T-cell (primary cell): ENCODE measurements at regions not wholly inside any gene's neighbourhood (a gene's known extent, or its start where the extent isn't known, plus 50 kb on each side); places are given as distances from the start of the nearest gene placed in this dataset.

Source experiments
- ATAC-seq, 4 experiments: fragments of 200-7000 bp in 3 of 4; fragments of 150-1000 bp in 1 of 4; cut with Tn5 transposase; replicated peaks in 1 of 4; 1 replicate in 3 of 4; 2 replicates in 1 of 4; pipeline ENCODE4 v1.10.0; 2021; ENCODE audit warnings: moderate library complexity in 3 of 4, mild to moderate bottlenecking in 2 of 4, moderate number of reproducible peaks in 1 of 4
- CTCF ChIA-PET, 2 donors: fragments of 300-600 bp; sonication (Branson Sonifier 250); formaldehyde crosslinking; loops; one replicate each; lab custom pipeline; 2022; ENCODE audit warnings: antibody characterized with exemption in 2 of 2; lab: Charles Lee
- POLR2A ChIA-PET, 2 donors: fragments of 300-600 bp; sonication (Branson Sonifier 250); formaldehyde crosslinking; loops; one replicate each; lab custom pipeline; 2022; ENCODE audit warnings: antibody characterized with exemption in 2 of 2; lab: Charles Lee
- DNase-seq, 35 experiments: peaks; one replicate each; pipeline versions ENCODE4 v3.0.0 to v3.0.0-alpha.2; 2013 to 2023
- H3K27ac ChIP-seq: one replicate; pipeline ENCODE4 v1.5.1; 2013; ENCODE audit warnings: low read length
- H3K27me3 ChIP-seq, 2 experiments: replicated peaks in 1 of 2; 1 replicate in 1 of 2; 2 replicates in 1 of 2; pipeline versions ENCODE4 v1.6.1 to v1.7.0; 2013; ENCODE audit warnings: low read length in 1 of 2, mixed read lengths in 1 of 2; ENCODE audit not compliant: control insufficient read depth in 2 of 2, insufficient read depth in 2 of 2; ENCODE audit errors: extremely low read depth in 1 of 2
- H3K36me3 ChIP-seq, 2 donors: 1 replicate in 1 of 2; 2 replicates in 1 of 2; pipeline versions ENCODE4 v1.6.1 to v1.7.0; 2013; ENCODE audit warnings: low read length in 1 of 2; ENCODE audit not compliant: control insufficient read depth in 2 of 2, insufficient read depth in 1 of 2; ENCODE audit errors: extremely low read depth in 1 of 2
- H3K4me1 ChIP-seq, 2 experiments: 1 replicate in 1 of 2; 2 replicates in 1 of 2; pipeline versions ENCODE4 v1.6.1 to v1.7.0; 2013; ENCODE audit warnings: low read length in 2 of 2, mixed read lengths in 1 of 2; ENCODE audit not compliant: insufficient read depth in 2 of 2, control insufficient read depth in 1 of 2; ENCODE audit errors: extremely low read depth in 1 of 2
- H3K4me3 ChIP-seq, 2 donors: 1 replicate in 1 of 2; 2 replicates in 1 of 2; pipeline versions ENCODE4 v1.5.1 to v1.7.0; 2013; ENCODE audit warnings: mild to moderate bottlenecking in 2 of 2, low read length in 1 of 2, moderate library complexity in 1 of 2; ENCODE audit not compliant: control insufficient read depth in 1 of 2; ENCODE audit errors: extremely low read depth in 1 of 2
- H3K9me3 ChIP-seq: 2 replicates; pipeline ENCODE4 v1.7.0; 2013
- H3K27ac Mint-ChIP-seq, 2 donors: one replicate each; pipeline ENCODE4 v1.8.0; 2020 to 2021; ENCODE audit warnings: mild to moderate bottlenecking in 2 of 2, mixed read lengths in 2 of 2
- H3K27me3 Mint-ChIP-seq, 2 donors: one replicate each; pipeline ENCODE4 v1.8.0; 2021 to 2022; ENCODE audit warnings: mixed read lengths in 2 of 2
- H3K36me3 Mint-ChIP-seq: one replicate; pipeline ENCODE4 v1.8.0; 2021; ENCODE audit warnings: mixed read lengths
- H3K4me1 Mint-ChIP-seq, 3 donors: one replicate each; pipeline ENCODE4 v1.8.0; 2020 to 2022; ENCODE audit warnings: mixed read lengths in 3 of 3, mild to moderate bottlenecking in 1 of 3
- H3K4me3 Mint-ChIP-seq, 3 donors: one replicate each; pipeline ENCODE4 v1.8.0; 2020 to 2022; ENCODE audit warnings: mild to moderate bottlenecking in 3 of 3, mixed read lengths in 3 of 3, moderate library complexity in 3 of 3
- H3K9me3 Mint-ChIP-seq, 3 donors: one replicate each; pipeline ENCODE4 v1.8.0; 2020 to 2022; ENCODE audit warnings: mixed read lengths in 3 of 3
- WGBS: methylation state at CpG from one replicate; pipeline ENCODE4 v1.1.5; 2013; ENCODE audit warnings: missing lambda C conversion rate; ENCODE audit not compliant: insufficient coverage; 5-methylcytosine and 5-hydroxymethylcytosine counted together

DNA sequence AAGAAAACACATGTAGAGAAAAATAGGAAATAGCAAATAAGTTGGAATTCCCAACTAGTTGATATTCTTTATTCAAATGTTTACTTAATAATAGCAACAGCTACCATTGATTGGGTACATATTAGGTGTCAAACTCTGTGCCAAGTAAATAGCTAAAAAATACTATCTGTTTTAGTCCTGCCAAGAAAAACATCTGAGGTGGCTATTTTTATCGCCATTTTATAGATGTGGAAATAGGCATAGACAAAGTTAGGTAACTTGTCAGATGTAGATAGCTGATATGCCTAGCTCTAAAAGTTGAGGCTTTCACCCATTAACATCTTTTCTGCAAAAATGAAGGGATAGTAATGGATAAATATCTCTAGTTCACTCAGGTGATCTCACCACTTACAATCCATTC lies 549.2 kb upstream of the ID4 start:
- WGBS, result no CpG with 5 or more reads among the region's 1 CpG

GRCh38 chr6:19289457-19289856 lies 547.7 kb upstream of the ID4 start:
- H3K4me3 Mint-ChIP-seq, result no peak overlapping the region
- ChIA-PET POLR2A (no interaction called here), CTCF (no interaction called here)
- H3K36me3 Mint-ChIP-seq, result no peaks in the 10 kb centered on the region
- ATAC-seq (no peak), DNase-seq (no peak)
- Histone ChIP-seq H3K4me3 (no peak overlapping the region), H3K27ac (no peak overlapping the region), H3K9me3 (no peaks in the 10 kb centered on the region), H3K36me3 (no peaks in the 10 kb centered on the region), H3K4me1 (no peaks in the 10 kb centered on the region), H3K27me3 (no peaks in the 10 kb centered on the region)
- no peaks in the 10 kb centered on the region for H3K4me1 Mint-ChIP-seq
- no peaks in the 10 kb centered on the region for H3K27me3 Mint-ChIP-seq
- no peak overlapping the region for H3K27ac Mint-ChIP-seq
- H3K9me3 Mint-ChIP-seq, result peaks cover 4 to 8% (median 4%) of the 10 kb centered on the region in 3 donors

More for the DNA sequence above, 549.2 kb upstream of the ID4 start:
- no peaks in the 10 kb centered on the region for H3K27me3 ChIP-seq
- no peaks in the 10 kb centered on the region for H3K36me3 ChIP-seq
- H3K4me3 Mint-ChIP-seq, result no peak overlapping the region
- no peaks in the 10 kb centered on the region for H3K4me1 Mint-ChIP-seq
- H3K9me3 ChIP-seq, result no peaks in the 10 kb centered on the region
- no peaks in the 10 kb centered on the region for H3K4me1 ChIP-seq
- CTCF ChIA-PET, result no interaction called here
- H3K4me3 ChIP-seq, result no peak overlapping the region
- H3K9me3 Mint-ChIP-seq, result peaks cover 4 to 13% (median 6%) of the 10 kb centered on the region in 3 donors
- POLR2A ChIA-PET, result no interaction called here
- H3K36me3 Mint-ChIP-seq, result no peaks in the 10 kb centered on the region
- H3K27me3 Mint-ChIP-seq, result no peaks in the 10 kb centered on the region
- no peak for DNase-seq
- no peak for ATAC-seq
- H3K27ac Mint-ChIP-seq, result no peak overlapping the region
- no peak overlapping the region for H3K27ac ChIP-seq

DNA sequence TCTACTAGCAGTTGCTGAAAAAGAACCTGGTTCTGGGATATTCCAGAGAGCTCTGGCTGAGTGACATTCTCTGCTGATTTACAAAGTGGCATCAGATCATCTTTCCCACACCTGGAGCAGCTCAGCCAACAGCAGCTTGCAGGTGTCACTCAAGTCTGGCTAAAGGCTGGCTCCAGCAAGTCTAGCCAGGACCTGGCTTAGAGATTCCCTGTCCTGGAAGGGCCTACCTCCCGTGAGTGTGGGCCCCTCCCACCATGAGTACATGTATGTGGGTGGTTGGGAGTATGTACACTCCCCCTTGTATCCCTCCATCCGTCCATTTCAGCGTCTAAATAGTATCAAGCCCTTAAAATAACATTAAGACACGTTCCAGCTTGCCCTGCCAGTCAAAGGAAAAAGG lies 539.3 kb upstream of the ID4 start:
- Mint-ChIP-seq H3K9me3 (peaks cover 0 to 4% (median 3%) of the 10 kb centered on the region in 3 donors), H3K4me3 (no peak overlapping the region), H3K4me1 (no peaks in the 10 kb centered on the region), H3K27ac (no peak overlapping the region), H3K27me3 (no peaks in the 10 kb centered on the region), H3K36me3 (no peaks in the 10 kb centered on the region)
- no peak for ATAC-seq
- Histone ChIP-seq H3K36me3 (no peaks in the 10 kb centered on the region), H3K9me3 (no peaks in the 10 kb centered on the region), H3K27me3 (no peaks in the 10 kb centered on the region), H3K27ac (no peak overlapping the region), H3K4me1 (no peaks in the 10 kb centered on the region), H3K4me3 (no peak overlapping the region)
- ChIA-PET CTCF (no interaction called here), POLR2A (no interaction called here)
- DNase-seq, result no peak
- WGBS, result no CpG with 5 or more reads among the region's 4 CpGs

DNA sequence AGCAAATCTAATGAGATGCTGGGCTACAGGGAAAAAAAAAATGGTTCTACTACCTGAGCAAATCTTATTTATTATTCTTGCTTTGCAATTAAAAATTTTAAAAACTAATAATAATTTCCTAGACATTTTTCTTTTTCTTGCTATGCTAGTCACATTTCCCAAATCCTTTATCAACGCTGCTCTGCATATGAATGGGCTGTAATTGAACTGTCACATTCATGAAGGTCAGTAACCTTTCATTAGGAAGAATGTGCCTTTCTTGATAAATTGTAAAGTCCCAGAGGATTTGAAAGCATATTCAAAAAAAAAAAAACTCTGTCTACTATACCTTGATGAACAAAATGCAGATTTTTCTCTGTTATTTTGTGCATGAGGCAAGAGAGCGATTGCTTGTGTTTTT lies 538.7 kb upstream of the ID4 start:
- peaks cover 0 to 5% (median 3%) of the 10 kb centered on the region in 3 donors for H3K9me3 Mint-ChIP-seq
- Histone ChIP-seq H3K9me3 (no peaks in the 10 kb centered on the region), H3K4me3 (no peak overlapping the region), H3K27me3 (no peaks in the 10 kb centered on the region), H3K36me3 (no peaks in the 10 kb centered on the region), H3K27ac (no peak overlapping the region), H3K4me1 (no peaks in the 10 kb centered on the region)
- CTCF ChIA-PET, result no interaction called here
- WGBS, result no CpG with 5 or more reads among the region's 2 CpGs
- H3K4me1 Mint-ChIP-seq, result no peaks in the 10 kb centered on the region
- ATAC-seq (no peak), DNase-seq (no peak)
- no peak overlapping the region for H3K4me3 Mint-ChIP-seq
- H3K27ac Mint-ChIP-seq, result no peak overlapping the region
- no peaks in the 10 kb centered on the region for H3K36me3 Mint-ChIP-seq
- no peaks in the 10 kb centered on the region for H3K27me3 Mint-ChIP-seq
- POLR2A ChIA-PET, result no interaction called here

DNA sequence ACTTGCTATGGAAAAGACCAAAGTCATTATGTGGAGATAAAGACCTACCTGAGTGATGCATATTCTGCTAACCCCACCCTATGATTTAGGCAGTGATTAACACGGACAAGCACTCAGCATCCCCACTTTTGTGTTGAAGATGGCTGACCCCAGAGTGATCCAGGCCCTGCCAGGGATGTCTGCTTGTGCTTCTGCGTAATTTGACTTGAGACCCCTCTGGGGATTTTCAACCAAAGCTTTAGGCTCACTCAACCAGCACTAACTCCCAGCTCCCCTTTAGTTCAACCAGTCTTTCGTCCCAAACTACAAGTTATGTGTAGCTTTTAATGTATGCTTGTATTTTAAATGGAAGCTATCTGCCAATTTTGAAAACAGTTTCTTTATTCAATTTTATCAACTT lies 538.0 kb upstream of the ID4 start:
- no peak for DNase-seq
- H3K4me3 Mint-ChIP-seq, result no peak overlapping the region
- H3K4me1 ChIP-seq, result no peaks in the 10 kb centered on the region
- H3K9me3 Mint-ChIP-seq, result peaks cover 0 to 5% (median 3%) of the 10 kb centered on the region in 3 donors
- H3K9me3 ChIP-seq, result no peaks in the 10 kb centered on the region
- no peak overlapping the region for H3K27ac Mint-ChIP-seq
- no peak overlapping the region for H3K4me3 ChIP-seq
- H3K4me1 Mint-ChIP-seq, result no peaks in the 10 kb centered on the region
- no peaks in the 10 kb centered on the region for H3K36me3 ChIP-seq
- POLR2A ChIA-PET, result no interaction called here
- H3K27ac ChIP-seq, result no peak overlapping the region
- H3K27me3 ChIP-seq, result no peaks in the 10 kb centered on the region
- no peaks in the 10 kb centered on the region for H3K27me3 Mint-ChIP-seq
- 67% methylated on average over 1 of the region's 3 CpGs for WGBS
- no peaks in the 10 kb centered on the region for H3K36me3 Mint-ChIP-seq
- CTCF ChIA-PET, result no interaction called here
- no peak for ATAC-seq

DNA sequence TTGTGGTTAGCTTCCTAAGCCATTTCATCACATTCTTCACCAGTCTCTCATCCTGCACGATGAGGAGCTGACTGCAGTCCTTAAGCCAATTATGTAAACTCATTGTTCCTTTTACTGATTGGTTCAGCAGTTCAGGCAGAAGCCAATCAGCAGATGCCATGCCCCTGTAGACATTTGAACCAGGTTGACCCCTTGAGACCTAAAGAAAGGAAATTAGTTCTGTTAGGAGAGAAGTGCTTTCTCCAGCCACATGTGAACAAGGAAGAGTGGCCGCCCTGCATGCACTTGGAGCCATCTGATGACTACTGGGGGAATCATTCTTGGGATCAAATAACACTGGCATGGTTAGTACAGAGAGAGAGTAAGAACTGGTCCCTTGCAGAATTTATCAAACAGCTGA lies 535.2 kb upstream of the ID4 start:
- Histone ChIP-seq H3K36me3 (no peaks in the 10 kb centered on the region), H3K4me3 (no peak overlapping the region), H3K27ac (no peak overlapping the region), H3K27me3 (no peaks in the 10 kb centered on the region), H3K9me3 (no peaks in the 10 kb centered on the region), H3K4me1 (no peaks in the 10 kb centered on the region)
- ChIA-PET POLR2A (no interaction called here), CTCF (no interaction called here)
- H3K36me3 Mint-ChIP-seq, result no peaks in the 10 kb centered on the region
- WGBS, result no CpG with 5 or more reads among the region's 2 CpGs
- no peaks in the 10 kb centered on the region for H3K4me1 Mint-ChIP-seq
- no peaks in the 10 kb centered on the region for H3K27me3 Mint-ChIP-seq
- no peak overlapping the region for H3K4me3 Mint-ChIP-seq
- H3K27ac Mint-ChIP-seq, result no peak overlapping the region
- H3K9me3 Mint-ChIP-seq, result peaks cover 2 to 9% (median 7%) of the 10 kb centered on the region in 3 donors
- no peak for DNase-seq
- no peak for ATAC-seq

GRCh38 chr6:19303383-19303782 lies 533.8 kb upstream of the ID4 start:
- no peak overlapping the region for H3K27ac ChIP-seq
- 67% methylated on average over 3 of the region's 5 CpGs for WGBS
- H3K9me3 Mint-ChIP-seq, result peaks cover 2 to 9% (median 7%) of the 10 kb centered on the region in 3 donors
- H3K4me1 Mint-ChIP-seq, result no peaks in the 10 kb centered on the region
- H3K27ac Mint-ChIP-seq, result no peak overlapping the region
- H3K4me3 Mint-ChIP-seq, result no peak overlapping the region
- ATAC-seq (no peak), DNase-seq (no peak)
- H3K9me3 ChIP-seq, result no peaks in the 10 kb centered on the region
- H3K4me3 ChIP-seq, result no peak overlapping the region
- ChIA-PET CTCF (no interaction called here), POLR2A (no interaction called here)
- no peaks in the 10 kb centered on the region for H3K27me3 ChIP-seq
- no peaks in the 10 kb centered on the region for H3K4me1 ChIP-seq
- H3K36me3 ChIP-seq, result no peaks in the 10 kb centered on the region
- no peaks in the 10 kb centered on the region for H3K36me3 Mint-ChIP-seq
- H3K27me3 Mint-ChIP-seq, result no peaks in the 10 kb centered on the region
